ENCODE measurements at regions not wholly inside any gene's neighbourhood (a gene's known extent, or its start where the extent isn't known, plus 50 kb on each side); places are given as distances from the start of the nearest gene placed in this dataset.

GRCh38 chr10:44261710-44262455 is 123.0 kb downstream of the CXCL12 start:
- H3K4me1 Mint-ChIP-seq (ENCODE audit: low read depth, unreplicated experiment) = no peaks in the 10 kb centered on the region
- CTCF ChIA-PET = no interaction called here
- no TSS peak for BruUV-seq (replicated peaks)

GRCh38 chr10:44261296-44261695 is 123.6 kb downstream of the CXCL12 start:
- CTCF ChIA-PET = no interaction called here
- H3K4me1 Mint-ChIP-seq (ENCODE audit: low read depth, unreplicated experiment) = no peaks in the 10 kb centered on the region
- H3K9me3 Mint-ChIP-seq (ENCODE audit: low read depth, unreplicated experiment) = peaks cover 7% of the 10 kb centered on the region
- no peak for DNase-seq
- H3K36me3 Mint-ChIP-seq (ENCODE audit: insufficient read depth, unreplicated experiment) = no peaks in the 10 kb centered on the region
- TF ChIP-seq CTCF (IDR thresholded peaks at IDR 0.05; ENCODE audit: unreplicated experiment) = no peak
- intact Hi-C loops (cut with micrococcal nuclease; ENCODE audit: unreplicated experiment) = no loop called here
- BruUV-seq (replicated peaks) = no TSS peak
- H3K4me3 Mint-ChIP-seq (ENCODE audit: low read depth, unreplicated experiment) = no peak overlapping the region
- H3K27me3 Mint-ChIP-seq (ENCODE audit: unreplicated experiment) = no peaks in the 10 kb centered on the region
- no peak overlapping the region for H3K27ac Mint-ChIP-seq (ENCODE audit: unreplicated experiment)

More at GRCh38 chr10:44261710-44262455, 123.0 kb downstream of the CXCL12 start:
- H3K27ac Mint-ChIP-seq (ENCODE audit: unreplicated experiment) = no peak overlapping the region
- no peaks in the 10 kb centered on the region for H3K36me3 Mint-ChIP-seq (ENCODE audit: insufficient read depth, unreplicated experiment)
- no peak overlapping the region for H3K4me3 Mint-ChIP-seq (ENCODE audit: low read depth, unreplicated experiment)
- no peak for TF ChIP-seq CTCF (IDR thresholded peaks at IDR 0.05; ENCODE audit: unreplicated experiment)
- peaks cover 7% of the 10 kb centered on the region for H3K9me3 Mint-ChIP-seq (ENCODE audit: low read depth, unreplicated experiment)
- DNase-seq = no peak
- intact Hi-C loops (cut with micrococcal nuclease; ENCODE audit: unreplicated experiment) = no loop called here
- H3K27me3 Mint-ChIP-seq (ENCODE audit: unreplicated experiment) = no peaks in the 10 kb centered on the region

- H3K27ac Mint-ChIP-seq (ENCODE audit: unreplicated experiment) = no peak overlapping the region
- no TSS peak for BruUV-seq (replicated peaks)
- H3K9me3 Mint-ChIP-seq (ENCODE audit: low read depth, unreplicated experiment) = peaks cover 7% of the 10 kb centered on the region
- intact Hi-C loops (cut with micrococcal nuclease; ENCODE audit: unreplicated experiment) = no loop called here
- H3K4me1 Mint-ChIP-seq (ENCODE audit: low read depth, unreplicated experiment) = no peaks in the 10 kb centered on the region
- TF ChIP-seq CTCF (IDR thresholded peaks at IDR 0.05; ENCODE audit: unreplicated experiment) = no peak
- DNase-seq = no peak
- no peaks in the 10 kb centered on the region for H3K36me3 Mint-ChIP-seq (ENCODE audit: insufficient read depth, unreplicated experiment)
- no peaks in the 10 kb centered on the region for H3K27me3 Mint-ChIP-seq (ENCODE audit: unreplicated experiment)
- H3K4me3 Mint-ChIP-seq (ENCODE audit: low read depth, unreplicated experiment) = no peak overlapping the region
- CTCF ChIA-PET = no interaction called here
Observed at GRCh38 chr10:44260286-44260928, 124.5 kb downstream of the CXCL12 start.

GRCh38 chr10:44259090-44259874 is 125.6 kb downstream of the CXCL12 start:
- Mint-ChIP-seq H3K27me3 (ENCODE audit: unreplicated experiment) (no peaks in the 10 kb centered on the region), H3K27ac (ENCODE audit: unreplicated experiment) (no peak overlapping the region), H3K4me3 (ENCODE audit: low read depth, unreplicated experiment) (no peak overlapping the region), H3K4me1 (ENCODE audit: low read depth, unreplicated experiment) (no peaks in the 10 kb centered on the region), H3K9me3 (ENCODE audit: low read depth, unreplicated experiment) (peaks cover 6% of the 10 kb centered on the region), H3K36me3 (ENCODE audit: insufficient read depth, unreplicated experiment) (no peaks in the 10 kb centered on the region)
- BruUV-seq (replicated peaks) = no TSS peak
- CTCF ChIA-PET = no interaction called here
- DNase-seq = no peak
- intact Hi-C loops (cut with micrococcal nuclease; ENCODE audit: unreplicated experiment) = no loop called here
- no peak for TF ChIP-seq CTCF (IDR thresholded peaks at IDR 0.05; ENCODE audit: unreplicated experiment)

Data from Calu3 (cell line).